H1 (cell line): ENCODE measurements at regions not wholly inside any gene's neighbourhood (a gene's known extent, or its start where the extent isn't known, plus 50 kb on each side); places are given as distances from the start of the nearest gene placed in this dataset.

Source experiments
- BRCA1 ChIP-seq: IDR thresholded peaks from 2 replicates; pipeline ENCODE4 v1.6.1; 2012; ENCODE audit warnings: low read depth, low read length, improper control_type of control experiment
- CTCF ChIP-seq, 3 experiments: IDR thresholded peaks; 1 replicate in 2 of 3; 2 replicates in 1 of 3; pipeline versions ENCODE4 v1.5.1 to v1.6.1; 2011; ENCODE audit warnings: low read length in 3 of 3, mild to moderate bottlenecking in 3 of 3, inconsistent platforms in 2 of 3, low read depth in 1 of 3, moderate library complexity in 1 of 3; ENCODE audit not compliant: insufficient read depth in 1 of 3; ENCODE audit errors: control extremely low read depth in 1 of 3
- EP300 ChIP-seq, 2 experiments: IDR thresholded peaks; 1 replicate in 1 of 2; 2 replicates in 1 of 2; pipeline ENCODE4 v1.6.1; 2011 to 2012; ENCODE audit warnings: low read depth in 2 of 2, low read length in 2 of 2, mild to moderate bottlenecking in 2 of 2, borderline replicate concordance in 1 of 2, inconsistent platforms in 1 of 2, moderate library complexity in 1 of 2
- NRF1 ChIP-seq: IDR thresholded peaks from 2 replicates; pipeline ENCODE4 v1.6.1; 2011; ENCODE audit warnings: mild to moderate bottlenecking, low read depth, low read length, improper control_type of control experiment
- SIN3A ChIP-seq, 2 experiments: IDR thresholded peaks in 1 of 2; conservative IDR thresholded peaks in 1 of 2; 2 replicates each; pipeline ENCODE4 v1.6.1; 2011 to 2012; ENCODE audit warnings: low read length in 2 of 2, improper control_type of control experiment in 1 of 2, low read depth in 1 of 2, mild to moderate bottlenecking in 1 of 2

- TF ChIP-seq SIN3A (conservative IDR thresholded peaks at IDR 0.05 in 1 of 2, IDR thresholded peaks at IDR 0.05 in 1 of 2; ENCODE audit: low read depth in 1 of 2, low read length in 2 of 2) (no peak), BRCA1 (no peak), EP300 (IDR thresholded peaks at IDR 0.05; ENCODE audit: borderline replicate concordance in 1 of 2, low read depth in 2 of 2, low read length in 2 of 2) (no peak), CTCF (IDR thresholded peaks at IDR 0.05; ENCODE audit: control extremely low read depth in 1 of 3, insufficient read depth in 1 of 3, low read depth in 1 of 3, low read length in 3 of 3) (no peak), NRF1 (no peak)
Measured at GRCh38 chr14:83561261-83561660, 1968.7 kb upstream of the FLRT2 start.
